Sigmoid colon (tissue), 3 donors: ENCODE measurements at regions not wholly inside any gene's neighbourhood (a gene's known extent, or its start where the extent isn't known, plus 50 kb on each side); places are given as distances from the start of the nearest gene placed in this dataset.

Source experiments
- CTCF ChIP-seq, 4 experiments: fragments of 450-650 bp in 3 of 4; fragments of 200-600 bp in 1 of 4; IDR thresholded peaks; one replicate each; pipeline ENCODE4 v1.5.1; 2016 to 2019; ENCODE audit warnings: antibody characterized with exemption in 4 of 4, mild to moderate bottlenecking in 3 of 4, moderate library complexity in 2 of 4
- POLR2A ChIP-seq, 2 donors: fragments of 450-650 bp; IDR thresholded peaks; one replicate each; pipeline ENCODE4 v1.6.1; 2016; ENCODE audit warnings: antibody characterized with exemption in 2 of 2, mild to moderate bottlenecking in 2 of 2, moderate library complexity in 2 of 2

GRCh38 chr14:106309423-106309822, 783.0 kb downstream of the TMEM121 start:
- no peak for TF ChIP-seq CTCF (IDR thresholded peaks at IDR 0.05)
- TF ChIP-seq POLR2A (IDR thresholded peaks at IDR 0.05) = no peak
